Stomach (tissue), 4 donors: ENCODE measurements at regions not wholly inside any gene's neighbourhood (a gene's known extent, or its start where the extent isn't known, plus 50 kb on each side); places are given as distances from the start of the nearest gene placed in this dataset.

ENCODE experiments used
- CTCF ChIP-seq, 7 experiments: fragments of 450-650 bp in 4 of 7; fragments of 200-600 bp in 3 of 7; sonication (generic) in 3 of 7; IDR thresholded peaks; one replicate each; pipeline ENCODE4 v1.5.1; 2016 to 2019; ENCODE audit warnings: antibody characterized with exemption in 7 of 7, control low read depth in 2 of 7, mild to moderate bottlenecking in 1 of 7
- POLR2A ChIP-seq, 4 donors: fragments of 450-650 bp; IDR thresholded peaks; one replicate each; pipeline ENCODE4 v1.6.1; 2016; ENCODE audit warnings: antibody characterized with exemption in 4 of 4, control low read depth in 2 of 4, mild to moderate bottlenecking in 1 of 4, moderate library complexity in 1 of 4
- POLR2AphosphoS5 ChIP-seq, 3 donors: sonication (generic); formaldehyde crosslinking; IDR thresholded peaks; one replicate each; pipeline ENCODE4 v1.6.1; 2016; ENCODE audit warnings: antibody characterized with exemption in 3 of 3

- TF ChIP-seq POLR2AphosphoS5 (IDR thresholded peaks at IDR 0.05) (no peak), CTCF (IDR thresholded peaks at IDR 0.05) (no peak), POLR2A (IDR thresholded peaks at IDR 0.05) (no peak)
These were observed 1367.2 kb upstream of the CELF4 start for GRCh38 chr18:38932752-38933151.
